Vagina (tissue), 2 donors: ENCODE measurements at regions not wholly inside any gene's neighbourhood (a gene's known extent, or its start where the extent isn't known, plus 50 kb on each side); places are given as distances from the start of the nearest gene placed in this dataset.

Source experiments
- DNase-seq, 2 donors: peaks; one replicate each; pipeline ENCODE4 v3.0.0-alpha.2; 2017; ENCODE audit errors: extremely low spot score in 2 of 2
- H3K27ac ChIP-seq: fragments of 200-600 bp; sonication (generic); one replicate; pipeline ENCODE4 v1.5.1; 2019
- H3K27me3 ChIP-seq: fragments of 200-600 bp; sonication (generic); one replicate; pipeline ENCODE4 v1.5.1; 2019
- H3K36me3 ChIP-seq, 2 donors: fragments of 200-600 bp; sonication (generic); one replicate each; pipeline ENCODE4 v1.5.1; 2017 to 2019
- H3K4me1 ChIP-seq: fragments of 200-600 bp; sonication (generic); one replicate; pipeline ENCODE4 v1.5.1; 2019
- H3K4me3 ChIP-seq, 2 donors: fragments of 200-600 bp; sonication (generic); 1 replicate in 1 of 2; 2 replicates in 1 of 2; pipeline ENCODE4 v1.5.1; 2016 to 2019
- H3K9me3 ChIP-seq: fragments of 200-600 bp; sonication (generic); one replicate; pipeline ENCODE4 v1.5.1; 2019
- CTCF ChIP-seq, 3 experiments: fragments of 450-650 bp in 2 of 3; fragments of 200-600 bp in 1 of 3; sonication (generic) in 1 of 3; IDR thresholded peaks; one replicate each; pipeline ENCODE4 v1.5.1; 2017 to 2019; ENCODE audit warnings: antibody characterized with exemption in 3 of 3, mild to moderate bottlenecking in 2 of 3, moderate library complexity in 2 of 3
- POLR2A ChIP-seq, 2 donors: fragments of 450-650 bp; IDR thresholded peaks; one replicate each; pipeline ENCODE4 v1.6.1; 2017; ENCODE audit warnings: antibody characterized with exemption in 2 of 2, mild to moderate bottlenecking in 2 of 2, moderate library complexity in 2 of 2
- POLR2AphosphoS5 ChIP-seq, 2 donors: sonication (generic); formaldehyde crosslinking; IDR thresholded peaks; one replicate each; pipeline ENCODE4 v1.9.0; 2017; ENCODE audit warnings: antibody characterized with exemption in 2 of 2, mild to moderate bottlenecking in 2 of 2, low read depth in 1 of 2; ENCODE audit not compliant: insufficient read depth in 1 of 2
- intact Hi-C: fragments of 100-400 bp; cut with DNase I; formaldehyde crosslinking; loops from one replicate; pipeline ENCODE4 v1.15.1; 2023

GRCh38 chr10:43845121-43845520 lies 196.4 kb upstream of the ZNF32 start:
- H3K4me3 ChIP-seq = no peak overlapping the region
- peak overlapping the region; percentile 21 for H3K27ac ChIP-seq
- intact Hi-C loops = no loop called here
- no peaks in the 10 kb centered on the region for H3K36me3 ChIP-seq
- H3K4me1 ChIP-seq = peaks cover 45% of the 10 kb centered on the region
- TF ChIP-seq POLR2A (IDR thresholded peaks at IDR 0.05) = no peak
- TF ChIP-seq POLR2AphosphoS5 (IDR thresholded peaks at IDR 0.05; ENCODE audit: insufficient read depth in 1 of 2, low read depth in 1 of 2) = no peak
- no peak for TF ChIP-seq CTCF (IDR thresholded peaks at IDR 0.05)
- H3K27me3 ChIP-seq = no peaks in the 10 kb centered on the region
- H3K9me3 ChIP-seq = no peaks in the 10 kb centered on the region
- DNase-seq = no peak

- Histone ChIP-seq H3K27ac (peak overlapping the region; percentile 21), H3K9me3 (no peaks in the 10 kb centered on the region), H3K27me3 (no peaks in the 10 kb centered on the region), H3K4me1 (peaks cover 45% of the 10 kb centered on the region), H3K36me3 (no peaks in the 10 kb centered on the region), H3K4me3 (no peak overlapping the region)
- DNase-seq = peak in 1 of 2 donors; percentile 74
- intact Hi-C loops = no loop called here
- no peak for TF ChIP-seq CTCF (IDR thresholded peaks at IDR 0.05)
- TF ChIP-seq POLR2A (IDR thresholded peaks at IDR 0.05) = no peak
These were observed 195.5 kb upstream of the ZNF32 start for GRCh38 chr10:43844221-43844620.

- H3K36me3 ChIP-seq = no peaks in the 10 kb centered on the region
- no peaks in the 10 kb centered on the region for H3K27me3 ChIP-seq
- TF ChIP-seq POLR2AphosphoS5 (IDR thresholded peaks at IDR 0.05; ENCODE audit: insufficient read depth in 1 of 2, low read depth in 1 of 2) (peak in 1 of 2 donors; percentile 69), POLR2A (IDR thresholded peaks at IDR 0.05) (no peak), CTCF (IDR thresholded peaks at IDR 0.05) (no peak)
- intact Hi-C loops = no loop called here
- H3K4me3 ChIP-seq = no peak overlapping the region
- H3K27ac ChIP-seq = peak overlapping the region; percentile 7
- no peaks in the 10 kb centered on the region for H3K9me3 ChIP-seq
- H3K4me1 ChIP-seq = peaks cover 45% of the 10 kb centered on the region
- peak in 1 of 2 donors; percentile 81 for DNase-seq
These were observed 194.8 kb upstream of the ZNF32 start for GRCh38 chr10:43843321-43844101.

- Histone ChIP-seq H3K4me1 (peaks cover 42% of the 10 kb centered on the region), H3K27me3 (no peaks in the 10 kb centered on the region), H3K36me3 (no peaks in the 10 kb centered on the region), H3K9me3 (no peaks in the 10 kb centered on the region), H3K27ac (peak overlapping the region; percentile 7), H3K4me3 (no peak overlapping the region)
- DNase-seq = peak in 1 of 2 donors; percentile 72
- TF ChIP-seq POLR2A (IDR thresholded peaks at IDR 0.05) (no peak), CTCF (IDR thresholded peaks at IDR 0.05) (no peak), POLR2AphosphoS5 (IDR thresholded peaks at IDR 0.05; ENCODE audit: insufficient read depth in 1 of 2, low read depth in 1 of 2) (no peak)
- intact Hi-C loops = no loop called here
These were observed 193.8 kb upstream of the ZNF32 start for GRCh38 chr10:43842496-43842895.

GRCh38 chr10:43842072-43842471 lies 193.4 kb upstream of the ZNF32 start:
- no peak for DNase-seq
- TF ChIP-seq CTCF (IDR thresholded peaks at IDR 0.05) (no peak), POLR2A (IDR thresholded peaks at IDR 0.05) (no peak), POLR2AphosphoS5 (IDR thresholded peaks at IDR 0.05; ENCODE audit: insufficient read depth in 1 of 2, low read depth in 1 of 2) (no peak)
- H3K27ac ChIP-seq = no peak overlapping the region
- H3K36me3 ChIP-seq = no peaks in the 10 kb centered on the region
- no peaks in the 10 kb centered on the region for H3K9me3 ChIP-seq
- H3K27me3 ChIP-seq = no peaks in the 10 kb centered on the region
- intact Hi-C loops = no loop called here
- H3K4me3 ChIP-seq = no peak overlapping the region
- peaks cover 38% of the 10 kb centered on the region for H3K4me1 ChIP-seq
